ENCODE measurements at regions not wholly inside any gene's neighbourhood (a gene's known extent, or its start where the extent isn't known, plus 50 kb on each side); places are given as distances from the start of the nearest gene placed in this dataset.
"Not testable (repeated sequence)": the region's sequence is repeated elsewhere in the genome, so short reads cannot be mapped to it uniquely, and the experiment has no call there.

GRCh38 chr2:90293224-90293623 lies 1601.8 kb downstream of the RPIA start:
- H3K36me3 ChIP-seq (replicated peaks in 1 of 2); H3K9me3 ChIP-seq (replicated peaks in 1 of 3); H3K27ac ChIP-seq; intact Hi-C loops (cut with DNase I); H3K27me3 ChIP-seq; H3K4me1 ChIP-seq (replicated peaks in 1 of 2); H3K4me3 ChIP-seq: not testable (repeated sequence)
- WGBS, 4 donors: 70 to 84% (median 75%) methylated on average over 6 of the region's 6 CpGs
- DNase-seq: peak in 1 of 7 donors; percentile 51

- H3K27ac ChIP-seq; DNase-seq; H3K4me3 ChIP-seq; intact Hi-C loops (cut with DNase I); H3K36me3 ChIP-seq (replicated peaks in 1 of 2); H3K9me3 ChIP-seq (replicated peaks in 1 of 3); H3K27me3 ChIP-seq; H3K4me1 ChIP-seq (replicated peaks in 1 of 2): not testable (repeated sequence)
- WGBS, 4 donors: 85 to 90% (median 87%) methylated on average over 6 to 9 of the region's 9 CpGs
These were observed 1602.3 kb downstream of the RPIA start for GRCh38 chr2:90293806-90294205.

GRCh38 chr2:90295036-90295750 lies 1603.7 kb downstream of the RPIA start:
- H3K4me1 ChIP-seq (replicated peaks in 1 of 2); H3K36me3 ChIP-seq (replicated peaks in 1 of 2); DNase-seq; H3K27me3 ChIP-seq; H3K9me3 ChIP-seq (replicated peaks in 1 of 3); H3K27ac ChIP-seq; H3K4me3 ChIP-seq; intact Hi-C loops (cut with DNase I): not testable (repeated sequence)
- 72 to 89% (median 85%) methylated on average over 15 to 17 of the region's 17 CpGs for WGBS, 4 donors

- H3K4me1 ChIP-seq (replicated peaks in 1 of 2); H3K27ac ChIP-seq; H3K9me3 ChIP-seq (replicated peaks in 1 of 3); H3K27me3 ChIP-seq; H3K36me3 ChIP-seq (replicated peaks in 1 of 2); DNase-seq; intact Hi-C loops (cut with DNase I); H3K4me3 ChIP-seq: not testable (repeated sequence)
These were observed 1605.0 kb downstream of the RPIA start for GRCh38 chr2:90296484-90296777.

- 82 to 87% (median 86%) methylated on average over 1 to 2 of the region's 2 CpGs; no CpG with 5 or more reads in 1 of the 4 donors for WGBS, 4 donors
- H3K27ac ChIP-seq; DNase-seq; H3K9me3 ChIP-seq (replicated peaks in 1 of 3); H3K4me1 ChIP-seq (replicated peaks in 1 of 2); intact Hi-C loops (cut with DNase I); H3K36me3 ChIP-seq (replicated peaks in 1 of 2); H3K27me3 ChIP-seq; H3K4me3 ChIP-seq: not testable (repeated sequence)
These were observed 1606.2 kb downstream of the RPIA start for GRCh38 chr2:90297701-90298100.

GRCh38 chr2:90298126-90298755 lies 1606.8 kb downstream of the RPIA start:
- not testable (repeated sequence) for DNase-seq

GRCh38 chr2:90298983-90299382 lies 1607.5 kb downstream of the RPIA start:
- DNase-seq; H3K27ac ChIP-seq; H3K9me3 ChIP-seq (replicated peaks in 1 of 3); H3K4me1 ChIP-seq (replicated peaks in 1 of 2); H3K36me3 ChIP-seq (replicated peaks in 1 of 2); intact Hi-C loops (cut with DNase I); H3K27me3 ChIP-seq; H3K4me3 ChIP-seq: not testable (repeated sequence)
- 40 to 80% (median 62%) methylated on average over 2 of the region's 5 CpGs for WGBS, 4 donors

More at GRCh38 chr2:90298126-90298755, 1606.8 kb downstream of the RPIA start:
- H3K36me3 ChIP-seq (replicated peaks in 1 of 2); H3K27me3 ChIP-seq; H3K27ac ChIP-seq; H3K9me3 ChIP-seq (replicated peaks in 1 of 3); H3K4me3 ChIP-seq; intact Hi-C loops (cut with DNase I); H3K4me1 ChIP-seq (replicated peaks in 1 of 2): not testable (repeated sequence)
- whole genome bisulfite sequencing, 4 donors: 80 to 91% (median 84%) methylated on average over 1 of the region's 1 CpG; no CpG with 5 or more reads in 1 of the 4 donors

- H3K4me1 ChIP-seq (replicated peaks in 1 of 2); H3K9me3 ChIP-seq (replicated peaks in 1 of 3); H3K36me3 ChIP-seq (replicated peaks in 1 of 2); intact Hi-C loops (cut with DNase I); DNase-seq; H3K27me3 ChIP-seq; H3K27ac ChIP-seq: not testable (repeated sequence)
- H3K4me3 ChIP-seq: peak overlapping the region in 1 of 4 donors; percentile 53
- 4 to 21% (median 13%) methylated on average over 15 to 28 of the region's 29 CpGs for WGBS, 4 donors
These were observed 1631.5 kb downstream of the RPIA start for GRCh38 chr2:90322982-90323381.

- 1 to 27% (median 2%) methylated on average over 29 to 109 of the region's 134 CpGs; no CpG with 5 or more reads in 1 of the 4 donors for WGBS, 4 donors
- H3K27ac ChIP-seq; H3K9me3 ChIP-seq (replicated peaks in 1 of 3); H3K4me1 ChIP-seq (replicated peaks in 1 of 2); intact Hi-C loops (cut with DNase I); H3K36me3 ChIP-seq (replicated peaks in 1 of 2); H3K27me3 ChIP-seq: not testable (repeated sequence)
- H3K4me3 ChIP-seq: peak overlapping the region in 1 of 4 donors; percentile 53
- peak in 4 of 7 donors; percentile 13 to 43 (median 21) for DNase-seq
These were observed 1632.4 kb downstream of the RPIA start for GRCh38 chr2:90323612-90324558.

GRCh38 chr2:90324672-90325071 lies 1633.2 kb downstream of the RPIA start:
- intact Hi-C loops (cut with DNase I); H3K27me3 ChIP-seq; H3K27ac ChIP-seq; H3K4me1 ChIP-seq (replicated peaks in 1 of 2); H3K9me3 ChIP-seq (replicated peaks in 1 of 3); H3K36me3 ChIP-seq (replicated peaks in 1 of 2): not testable (repeated sequence)
- DNase-seq: peak in 1 of 7 donors; percentile 16
- 1 to 12% (median 6%) methylated on average over 8 to 30 of the region's 59 CpGs for WGBS, 4 donors
- peak overlapping the region in 1 of 4 donors; percentile 53 for H3K4me3 ChIP-seq

All from adrenal gland (tissue), 9 donors.